ENCODE measurements at regions not wholly inside any gene's neighbourhood (a gene's known extent, or its start where the extent isn't known, plus 50 kb on each side); places are given as distances from the start of the nearest gene placed in this dataset.

DNA sequence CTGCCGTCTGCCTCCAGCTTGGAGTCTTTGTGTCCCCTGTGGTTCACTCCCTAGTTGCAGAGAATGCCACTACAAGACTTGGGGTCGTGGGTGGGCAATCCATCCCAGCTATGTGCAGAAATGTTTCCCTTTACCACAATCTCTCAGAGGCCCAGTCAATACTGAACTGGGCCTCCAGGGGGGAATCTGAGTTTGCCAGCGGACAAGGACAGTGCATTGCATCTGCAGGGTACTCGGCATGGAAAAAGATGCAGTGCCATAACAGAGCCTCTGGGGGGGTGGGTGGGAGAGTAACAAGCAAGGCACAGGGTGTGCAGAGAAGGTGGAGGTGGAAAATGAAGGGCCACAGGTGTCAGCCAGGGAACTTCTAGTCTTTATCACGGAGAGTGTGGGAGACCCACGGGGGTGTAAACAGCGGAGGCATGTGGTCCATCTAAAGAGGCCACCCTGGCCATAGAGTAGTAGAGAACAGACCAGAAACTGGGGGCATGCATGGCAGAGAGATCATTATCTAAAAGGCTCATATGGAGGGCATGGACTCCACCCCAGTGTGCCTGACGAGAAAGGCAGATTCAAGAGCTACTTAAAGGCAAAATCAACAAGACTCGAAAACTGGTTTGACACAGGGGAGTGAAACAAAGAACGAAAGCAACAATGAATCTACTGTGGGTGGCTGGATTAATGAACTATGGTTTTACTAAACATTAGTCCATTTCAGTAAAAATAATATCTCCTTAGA, 182.4 kb downstream of the ANXA2 start:
- peak in 1 of 3 experiments; percentile 47 for DNase-seq

DNA sequence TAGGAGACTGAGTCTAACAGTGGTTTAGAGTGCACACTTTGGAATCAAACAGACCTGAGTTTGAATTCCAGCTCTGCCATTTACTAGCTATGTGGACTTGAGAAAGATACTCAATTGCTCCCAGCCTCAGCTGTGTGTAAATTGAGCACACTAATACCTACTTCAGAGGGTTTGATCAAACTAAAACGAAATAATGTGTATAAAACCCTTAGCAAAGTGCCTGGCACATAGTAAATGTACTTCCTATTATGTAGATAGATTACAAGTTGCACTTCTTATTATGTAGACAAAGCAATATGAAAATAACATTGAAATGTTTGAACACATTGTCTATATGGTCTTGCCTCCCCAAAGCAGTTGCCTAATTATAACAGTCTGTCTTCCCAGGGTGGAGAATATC, 180.6 kb downstream of the ANXA2 start:
- DNase-seq = no peak

DNA sequence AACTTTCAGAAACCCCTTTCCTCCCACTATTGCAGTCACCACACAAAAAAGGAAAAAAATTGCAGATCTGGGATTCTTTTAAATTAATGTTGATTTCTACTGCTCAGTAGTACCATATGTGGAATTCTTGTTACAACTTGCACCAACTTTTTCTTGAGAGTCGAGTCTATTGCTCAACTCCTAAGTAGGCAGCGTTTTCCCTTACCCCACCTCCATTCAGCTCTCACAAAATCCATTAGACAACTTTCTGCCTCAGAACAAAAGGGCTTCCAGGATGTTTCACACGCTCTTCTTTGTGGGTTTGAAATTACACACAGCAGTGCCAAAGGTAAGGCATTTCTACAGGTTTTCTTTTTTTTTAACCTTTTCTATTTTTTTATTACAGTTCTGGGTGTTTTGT, 179.5 kb downstream of the ANXA2 start:
- no peak for DNase-seq

DNA sequence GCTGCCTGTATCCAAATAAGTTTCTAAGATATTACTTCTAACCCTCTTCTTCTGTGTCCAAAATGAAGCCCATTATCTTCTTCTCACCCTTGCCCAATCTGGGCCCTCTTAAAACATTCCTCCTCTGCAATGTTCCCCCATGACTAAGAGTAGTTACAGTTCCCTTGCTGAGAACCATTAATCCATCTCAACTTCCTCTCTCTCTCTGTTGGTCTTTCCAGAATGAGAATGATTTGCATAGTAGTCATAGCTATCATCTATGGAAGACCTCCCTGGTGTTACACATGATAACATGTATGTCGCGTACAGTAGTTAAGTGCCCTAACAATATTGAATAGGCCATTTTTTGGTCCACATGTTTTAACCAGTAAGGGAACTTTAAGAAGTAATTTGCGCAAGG, 177.9 kb downstream of the ANXA2 start:
- no peak for DNase-seq

DNA sequence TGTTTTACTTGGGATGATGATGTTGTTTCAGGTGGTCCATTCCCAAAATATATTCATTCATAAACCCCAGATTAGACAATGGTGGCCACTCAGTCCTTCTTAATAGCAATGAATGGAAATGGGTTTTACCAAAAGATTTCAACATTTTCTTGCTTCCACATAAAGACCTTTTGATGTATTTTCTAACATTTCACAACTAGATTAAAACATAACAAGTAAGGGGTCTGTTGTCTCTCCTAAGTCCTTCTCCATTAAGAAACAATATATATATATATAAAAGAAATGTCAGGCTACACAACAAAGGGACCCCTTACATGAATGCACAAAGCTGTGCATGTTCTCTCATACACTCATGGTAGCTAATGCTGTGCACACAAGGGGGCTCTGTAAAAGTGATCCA, 176.4 kb downstream of the ANXA2 start:
- DNase-seq = no peak

DNA sequence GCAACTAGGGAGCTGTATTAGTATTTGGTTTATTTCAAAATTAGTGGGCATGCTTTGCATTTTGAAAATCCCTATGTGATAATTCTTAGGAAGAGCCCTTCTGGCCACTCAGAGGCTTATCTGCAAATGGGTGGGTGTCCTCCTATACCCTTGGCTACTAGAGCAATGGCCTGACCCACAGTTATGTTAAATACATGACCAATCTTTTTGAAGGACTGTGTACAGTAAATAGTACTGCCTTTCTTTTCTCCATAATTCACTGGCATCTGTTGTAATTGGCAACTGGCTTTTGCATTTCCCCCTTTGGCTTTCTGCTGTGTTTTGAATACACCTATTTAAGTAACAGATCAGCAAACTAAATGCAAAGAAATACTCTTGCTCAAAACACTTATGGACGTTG, 175.4 kb downstream of the ANXA2 start:
- peak in 1 of 3 experiments; percentile 61 for DNase-seq

DNA sequence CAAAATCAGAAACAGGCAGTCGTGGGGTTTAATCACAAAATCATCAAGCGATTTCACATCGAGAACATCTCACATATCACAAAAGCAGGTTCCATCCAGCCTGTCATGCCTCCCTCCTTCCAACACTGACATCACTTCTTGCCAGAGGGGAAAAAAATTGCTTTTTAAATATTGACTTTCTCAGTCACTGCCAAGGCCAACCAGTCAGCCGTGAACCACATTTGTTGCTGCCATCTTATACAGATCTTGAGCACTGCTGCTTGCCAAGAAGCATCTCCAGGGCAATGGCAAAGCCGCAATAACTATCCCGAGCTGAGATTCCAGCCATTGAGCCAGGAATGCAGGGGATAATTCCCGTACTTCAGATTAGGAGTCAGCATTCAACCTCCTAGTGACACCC, 174.6 kb downstream of the ANXA2 start:
- peak; percentile 50 to 76 (median 52) for DNase-seq

DNA sequence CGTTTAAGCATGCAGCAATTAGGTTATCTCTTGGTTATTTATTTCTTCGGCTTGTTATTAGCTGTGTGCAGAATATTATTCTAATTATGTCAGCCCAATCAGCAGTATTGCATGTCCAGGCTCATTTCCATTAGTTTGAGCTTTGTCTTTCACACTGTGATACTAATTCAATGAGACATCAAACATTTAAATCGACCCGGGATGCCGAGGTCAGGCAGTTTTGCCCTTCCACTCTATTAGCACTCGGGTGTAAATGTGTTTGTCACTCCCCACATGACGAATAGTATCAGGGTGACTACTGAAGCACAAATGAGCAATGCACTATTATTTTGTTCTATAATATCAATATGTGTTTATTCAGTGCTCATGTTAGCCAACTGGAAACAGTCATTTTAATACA, 170.9 kb downstream of the ANXA2 start:
- no peak for DNase-seq

DNA sequence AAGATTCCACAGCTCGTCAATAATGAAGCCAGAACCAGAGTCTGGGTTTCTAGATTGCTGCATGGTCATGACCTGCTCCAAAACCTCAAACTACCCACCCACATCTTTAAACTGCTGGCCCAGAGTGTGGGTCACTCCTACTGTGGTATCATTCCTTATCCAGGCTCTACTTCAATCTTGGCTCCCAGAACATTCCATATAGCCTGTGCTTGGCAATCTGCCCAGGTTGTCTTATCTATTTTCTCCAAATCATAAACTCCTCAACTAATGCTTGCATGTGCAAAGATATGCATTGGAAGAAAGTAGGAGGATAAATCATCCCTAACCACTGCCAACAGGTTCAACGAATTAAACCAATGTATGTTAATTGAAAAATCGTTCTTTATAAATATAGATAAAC, 169.7 kb downstream of the ANXA2 start:
- DNase-seq = no peak

DNA sequence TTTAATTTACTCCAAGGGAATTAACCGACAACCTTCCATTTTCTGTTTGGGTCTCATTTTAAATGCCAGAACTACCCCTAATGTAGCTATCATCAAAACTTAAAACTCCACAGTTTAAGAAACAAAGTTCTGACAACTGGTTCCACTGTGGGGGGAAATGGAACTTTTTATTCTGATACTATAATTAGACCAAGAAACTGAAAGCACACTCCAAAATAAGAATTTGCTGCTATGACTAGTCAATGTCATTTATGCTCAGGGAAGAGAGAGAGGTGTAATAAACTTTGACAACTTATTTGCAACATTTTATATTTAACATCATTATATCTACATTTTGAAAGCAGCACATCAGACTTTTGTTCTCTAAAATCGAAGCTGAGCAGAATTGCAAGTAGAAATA, 169.2 kb downstream of the ANXA2 start:
- DNase-seq = no peak

DNA sequence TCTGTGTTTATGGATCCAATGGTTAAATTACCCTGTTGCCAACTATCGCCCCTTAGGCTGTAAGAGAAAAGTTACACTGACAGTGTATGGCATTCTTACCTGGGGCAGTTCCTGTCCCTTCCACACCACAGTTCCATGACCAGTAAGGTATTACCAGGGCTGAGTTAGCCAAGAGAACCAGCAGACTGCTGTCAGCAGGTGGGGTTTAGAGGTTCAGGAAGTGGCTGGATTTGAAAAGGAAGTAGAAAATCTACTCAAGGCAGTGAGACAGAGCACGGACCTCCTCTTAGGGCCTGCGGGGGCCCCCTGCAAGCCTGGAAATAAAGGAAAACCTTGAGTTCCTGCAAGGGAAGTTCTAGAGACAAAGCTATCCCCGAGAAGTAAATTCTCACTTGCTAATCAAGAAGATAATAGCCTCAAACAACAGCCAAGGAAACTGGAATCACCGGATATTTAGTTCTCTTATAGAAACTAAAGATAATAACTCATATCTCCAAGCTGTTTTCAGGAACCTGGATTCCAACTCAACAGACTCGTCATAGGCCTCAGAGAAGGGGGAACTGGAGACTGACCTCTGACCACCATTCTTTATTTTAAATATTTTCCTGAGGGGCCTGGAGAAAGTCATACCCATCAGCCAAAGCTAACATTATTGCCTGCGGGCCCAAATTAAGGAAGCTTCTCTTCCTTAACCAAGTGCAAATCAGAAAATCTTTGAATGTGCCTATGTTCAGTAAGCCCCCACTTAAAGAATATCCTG, 161.7 kb downstream of the ANXA2 start:
- DNase-seq = no peak

DNA sequence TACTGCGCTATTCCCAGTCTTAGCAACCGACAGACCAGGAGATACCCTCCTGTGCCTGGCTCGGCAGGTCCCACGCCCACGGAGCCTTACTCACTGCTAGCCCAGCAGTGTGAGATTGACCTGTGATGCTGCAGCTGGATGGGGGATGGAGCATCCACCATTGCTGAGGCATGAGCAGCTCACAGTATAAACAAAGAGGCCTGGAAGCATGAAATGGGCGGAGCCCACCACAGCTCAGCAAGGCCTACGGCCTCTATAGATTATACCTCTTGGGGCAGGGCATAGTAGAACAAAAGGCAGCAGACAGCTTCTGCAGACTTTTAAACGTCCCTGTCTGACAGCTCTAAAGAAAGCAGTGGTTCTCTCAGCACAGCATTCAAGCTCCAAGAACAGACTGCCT, 160.3 kb downstream of the ANXA2 start:
- DNase-seq = peak in 2 of 3 experiments; percentile 10 to 30

DNA sequence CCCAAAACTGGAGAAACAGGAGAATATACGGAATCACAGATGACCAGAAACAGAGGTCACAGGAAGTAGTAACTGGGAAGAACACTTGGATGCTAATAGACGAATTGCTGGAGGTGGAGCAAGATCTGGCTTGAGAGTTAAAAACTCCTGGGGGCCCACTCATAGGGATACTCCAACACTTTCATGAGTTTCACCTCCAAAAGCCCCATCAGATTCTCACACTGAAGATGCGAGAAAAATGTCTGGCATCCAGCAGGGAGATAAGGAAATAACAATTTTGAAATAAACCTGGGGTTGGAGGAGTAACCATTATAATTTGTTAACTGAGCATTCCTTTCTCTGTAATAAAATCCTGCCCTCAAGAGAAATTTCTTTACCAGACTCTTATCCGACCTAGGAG, 154.0 kb downstream of the ANXA2 start:
- DNase-seq = no peak

DNA sequence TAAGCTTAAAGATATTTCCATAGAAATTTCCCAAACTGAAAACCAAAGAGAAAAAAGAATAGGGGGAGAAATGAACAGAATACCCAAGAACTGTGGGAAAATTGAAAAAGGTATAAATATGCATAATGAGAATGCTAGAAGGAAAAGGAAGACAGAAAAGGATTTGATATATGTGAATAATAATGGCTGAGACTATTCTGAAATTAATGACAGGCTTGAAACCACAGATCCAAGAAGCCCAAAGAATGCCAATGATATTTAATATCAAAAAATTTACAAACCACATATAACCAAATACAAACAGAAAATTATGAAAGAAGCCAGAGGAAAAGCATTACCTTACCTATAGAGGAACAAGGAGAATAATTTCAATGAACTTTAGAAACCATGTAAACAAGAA, 153.0 kb downstream of the ANXA2 start:
- no peak for DNase-seq

DNA sequence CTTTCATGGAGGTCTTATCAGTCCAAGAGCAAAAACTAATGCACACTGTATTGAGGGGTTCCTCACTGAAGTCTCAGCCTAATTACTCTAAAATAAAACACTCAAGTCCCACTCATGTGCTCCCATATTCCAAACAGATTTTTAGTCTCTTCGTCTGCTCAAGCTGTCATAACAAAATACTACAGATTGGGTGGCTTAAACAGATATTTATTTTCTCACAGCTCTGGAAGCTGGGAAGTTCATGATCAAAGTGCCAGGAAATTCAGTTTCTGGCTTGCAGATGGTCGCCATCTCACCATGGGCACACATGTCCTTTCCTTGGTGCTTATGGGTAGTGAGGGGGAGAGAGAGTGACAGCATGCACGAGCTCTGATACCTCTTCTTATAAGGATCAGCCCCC, 147.5 kb downstream of the ANXA2 start:
- DNase-seq = no peak

DNA sequence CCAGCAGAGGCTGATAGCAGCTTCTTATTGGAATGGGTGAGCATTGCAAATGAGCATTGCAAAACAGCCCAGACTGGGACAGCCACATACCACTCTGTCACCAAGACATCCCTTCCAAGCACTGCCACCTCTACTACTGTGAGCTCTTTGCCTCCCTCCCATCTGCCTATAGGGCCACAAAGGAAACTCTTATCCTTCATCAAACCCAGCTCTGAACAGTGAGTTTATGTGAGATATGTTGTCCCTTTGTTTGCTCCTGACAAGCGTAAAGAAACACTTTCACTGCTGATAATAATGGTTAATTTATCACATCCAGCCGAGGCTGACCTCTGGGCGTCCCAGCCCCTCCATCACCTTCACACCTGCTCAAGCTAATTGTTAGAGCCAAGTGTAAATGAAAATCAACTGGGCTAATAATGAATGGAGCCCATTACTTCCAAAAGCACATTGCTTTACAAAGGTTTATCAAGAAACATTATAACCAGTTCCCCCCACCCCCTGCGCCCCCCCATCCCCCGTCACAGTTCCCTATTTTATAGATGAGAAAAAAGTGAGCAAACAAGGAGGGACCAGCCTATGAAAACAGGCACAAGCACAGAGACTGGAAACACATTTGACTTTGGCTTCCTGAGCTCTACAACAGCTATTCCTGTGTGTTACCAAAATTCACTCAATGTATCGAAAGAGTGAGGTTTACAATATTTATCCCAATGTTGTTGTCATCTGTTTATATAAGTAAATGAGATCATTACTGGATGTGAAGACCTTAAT, 146.3 kb downstream of the ANXA2 start:
- peak in 2 of 3 experiments; percentile 65 to 93 for DNase-seq

DNA sequence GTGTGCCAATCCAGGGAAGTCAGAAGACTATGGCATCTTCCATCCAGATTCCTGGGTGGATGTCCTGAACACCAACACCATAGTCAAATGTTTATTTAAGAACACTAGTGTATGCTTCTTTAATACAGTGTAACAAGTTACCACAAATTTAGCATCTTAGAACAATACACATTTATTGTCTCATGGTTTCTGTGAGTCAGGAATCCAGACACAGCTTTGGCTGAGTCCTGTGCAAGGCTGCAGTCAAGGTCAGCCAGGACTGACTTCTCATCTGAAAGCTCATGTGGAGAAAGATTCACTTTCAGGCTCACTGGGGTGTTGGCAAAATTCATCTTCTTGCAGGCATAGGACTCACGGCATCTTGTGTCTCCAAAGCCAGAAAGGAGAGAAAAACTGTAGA, 143.4 kb downstream of the ANXA2 start:
- DNase-seq = no peak

DNA sequence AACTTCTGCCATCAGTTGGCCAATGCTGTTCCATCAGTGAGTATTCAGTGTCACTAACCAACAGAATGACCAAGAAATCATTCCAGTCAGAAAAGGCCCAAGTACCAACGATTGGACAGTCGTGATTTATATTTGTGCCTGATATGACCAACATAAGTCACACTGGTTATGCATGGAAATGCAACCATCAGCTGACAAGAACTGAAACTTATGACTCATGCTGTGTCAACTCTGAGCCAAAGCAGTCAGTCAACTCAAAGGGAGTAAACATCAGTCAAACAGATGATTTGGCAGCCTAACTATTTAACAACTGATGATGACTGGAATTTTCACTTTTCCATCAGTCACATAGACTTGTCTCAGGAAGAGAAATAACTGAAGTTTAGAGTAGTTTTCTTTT, 142.4 kb downstream of the ANXA2 start:
- peak in 2 of 3 experiments; percentile 5 to 31 for DNase-seq

DNA sequence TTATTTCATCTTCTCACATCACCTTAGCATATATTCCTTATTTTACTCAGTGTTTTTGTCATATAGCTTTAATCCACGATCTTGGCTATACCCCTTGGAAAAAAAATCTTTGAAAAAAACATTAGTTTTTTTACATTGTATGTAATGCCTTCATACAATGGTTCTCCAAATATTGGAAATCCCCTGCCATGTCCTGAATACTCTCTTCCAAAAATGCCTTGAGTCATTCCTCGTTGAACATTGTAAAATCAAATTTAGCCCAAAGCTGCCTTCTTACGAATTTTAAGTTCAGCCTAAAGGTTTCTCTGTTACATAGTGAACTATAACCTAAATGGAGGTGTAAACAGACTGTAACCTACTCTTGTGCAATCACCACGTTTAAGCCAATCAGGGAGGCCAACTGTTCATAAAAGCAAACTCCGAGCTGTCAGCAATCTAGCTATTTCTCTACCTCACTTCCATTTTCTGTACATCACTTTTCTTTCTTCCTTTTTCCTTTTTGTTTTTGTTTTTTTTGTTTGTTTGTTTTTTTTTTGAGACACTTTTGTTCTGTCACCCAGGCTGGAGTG, 140.1 kb downstream of the ANXA2 start:
- DNase-seq = no peak

DNA sequence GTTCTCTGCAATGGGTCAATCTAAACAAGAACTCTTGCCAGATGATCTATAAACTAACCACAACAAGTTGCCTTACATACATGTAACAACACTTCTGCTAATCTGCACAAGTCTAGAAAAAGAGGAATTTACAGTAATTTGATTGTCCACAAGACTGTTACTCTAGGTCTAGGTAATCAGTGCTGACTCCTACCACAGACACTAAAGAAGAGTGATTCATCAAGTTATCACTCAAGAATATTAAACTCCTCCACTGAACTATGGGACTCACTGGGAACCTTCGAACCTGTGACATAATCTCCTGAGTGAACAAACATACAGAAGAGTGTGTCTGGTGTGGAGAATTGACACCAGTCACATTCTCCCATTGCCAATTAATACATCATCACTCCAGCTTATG, 138.3 kb downstream of the ANXA2 start:
- DNase-seq = no peak

DNA sequence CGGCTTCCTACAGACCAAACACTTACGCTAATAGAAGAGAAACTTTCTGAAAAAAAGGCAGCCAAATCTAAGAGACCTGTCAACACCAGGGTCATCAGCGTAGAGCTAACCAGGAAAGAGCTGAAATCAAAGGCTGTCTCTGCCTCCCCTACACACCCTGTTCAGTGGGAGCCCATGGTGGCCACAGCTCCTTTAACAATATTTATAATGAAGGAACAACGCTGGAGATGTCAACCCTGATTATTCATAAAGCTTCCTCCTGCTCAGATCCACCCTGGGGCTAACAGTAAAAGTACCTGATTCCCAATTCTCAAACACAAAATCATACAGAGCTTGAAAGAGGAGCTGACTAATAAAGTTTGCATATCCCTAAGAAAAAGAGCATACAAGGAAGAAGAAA, 133.7 kb downstream of the ANXA2 start:
- no peak for DNase-seq

DNA sequence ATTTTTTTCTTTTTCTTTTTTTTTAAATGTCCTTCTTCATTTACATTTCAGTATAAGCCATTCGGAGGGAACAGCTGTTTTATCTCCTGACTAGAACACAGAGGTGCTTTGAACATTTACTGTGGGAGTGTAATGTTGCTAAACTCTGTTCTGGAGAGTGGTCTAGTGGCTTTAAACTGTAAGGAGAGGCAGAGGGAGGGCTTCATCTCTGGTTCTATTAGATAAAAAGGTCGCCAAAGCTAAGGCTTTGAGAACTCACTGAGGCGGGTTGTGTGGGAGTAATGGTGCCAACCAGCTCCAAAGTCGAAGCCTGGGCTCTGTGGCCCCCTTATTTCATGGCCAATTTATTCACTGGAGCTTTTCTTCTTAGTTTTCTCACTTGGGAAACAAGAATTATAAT, 133.2 kb downstream of the ANXA2 start:
- no peak for DNase-seq

DNA sequence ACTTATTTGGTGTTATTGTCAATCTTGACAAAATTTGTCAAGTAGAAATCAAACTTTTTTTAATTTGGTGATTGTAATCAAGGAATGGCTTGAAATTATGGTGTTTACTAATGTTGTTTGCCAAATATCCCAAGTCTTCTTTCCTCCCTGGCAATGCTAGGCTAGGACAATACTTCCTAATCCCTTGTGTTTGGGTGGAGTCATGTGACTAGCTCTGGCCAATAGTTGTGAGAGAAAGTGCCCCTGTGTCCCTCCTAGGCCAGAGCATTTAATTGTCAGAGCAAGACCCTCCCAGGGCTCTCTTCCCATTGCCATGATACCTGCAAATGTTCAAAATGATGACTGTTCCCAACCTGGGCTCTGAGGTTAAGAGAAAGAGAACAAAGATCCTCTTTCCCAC, 132.7 kb downstream of the ANXA2 start:
- no peak for DNase-seq

DNA sequence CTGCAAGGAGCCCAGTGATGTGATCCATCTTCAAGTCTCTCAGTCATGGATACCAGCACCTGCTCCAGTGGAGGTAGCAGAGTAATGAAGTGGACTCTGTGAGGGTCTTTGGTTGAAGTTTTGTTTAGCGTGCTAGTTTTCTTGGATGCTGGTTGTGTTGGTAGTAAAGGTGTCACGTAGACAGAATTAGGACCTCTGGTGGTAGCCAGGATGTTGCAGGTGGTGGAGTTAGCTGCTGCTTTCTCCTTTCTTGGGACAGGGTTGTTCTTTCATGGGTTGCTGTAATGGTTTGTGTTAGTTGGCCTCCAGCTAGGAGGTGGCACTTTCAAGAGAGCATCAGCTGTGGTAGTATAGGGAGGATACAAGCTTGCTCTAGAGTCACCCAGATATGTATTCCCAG, 125.2 kb downstream of the ANXA2 start:
- DNase-seq = no peak

Measured in NCI-H1417 (cell line).